Effector memory CD8-positive, alpha-beta T cell (primary cell): ENCODE measurements at regions not wholly inside any gene's neighbourhood (a gene's known extent, or its start where the extent isn't known, plus 50 kb on each side); places are given as distances from the start of the nearest gene placed in this dataset.
"Not testable (repeated sequence)": the region's sequence is repeated elsewhere in the genome, so short reads cannot be mapped to it uniquely, and the experiment has no call there.

Experiments
- ATAC-seq: fragments of 150-1000 bp; cut with Tn5 transposase; replicated peaks from 2 replicates; pipeline ENCODE4 v1.10.0; 2021; ENCODE audit warnings: mild to moderate bottlenecking, moderate library complexity
- DNase-seq, 3 experiments: peaks; one replicate each; pipeline ENCODE4 v3.0.0; 2021
- H3K27ac Mint-ChIP-seq, 2 donors: one replicate each; pipeline ENCODE4 v1.8.0; 2022; ENCODE audit warnings: mild to moderate bottlenecking in 2 of 2, mixed read lengths in 2 of 2, moderate library complexity in 2 of 2
- H3K27me3 Mint-ChIP-seq, 2 donors: one replicate each; pipeline ENCODE4 v1.8.0; 2022; ENCODE audit warnings: mixed read lengths in 2 of 2
- H3K36me3 Mint-ChIP-seq: one replicate; pipeline ENCODE4 v1.8.0; 2022; ENCODE audit warnings: mild to moderate bottlenecking, moderate library complexity, mixed read lengths; ENCODE audit not compliant: insufficient read depth
- H3K4me1 Mint-ChIP-seq, 2 donors: one replicate each; pipeline ENCODE4 v1.8.0; 2022; ENCODE audit warnings: low read depth in 2 of 2, mixed read lengths in 2 of 2
- H3K4me3 Mint-ChIP-seq, 2 donors: one replicate each; pipeline ENCODE4 v1.8.0; 2022; ENCODE audit warnings: mild to moderate bottlenecking in 2 of 2, mixed read lengths in 2 of 2, moderate library complexity in 2 of 2
- H3K9me3 Mint-ChIP-seq, 2 donors: one replicate each; pipeline ENCODE4 v1.8.0; 2022; ENCODE audit warnings: mixed read lengths in 2 of 2

GRCh38 chr10:125415964-125416363 lies 255.6 kb upstream of the CTBP2 start:
- ATAC-seq = no peak
- Mint-ChIP-seq H3K27me3 (peaks cover 0 to 14% of the 10 kb centered on the region in 2 donors), H3K4me1 (no peaks in the 10 kb centered on the region)

GRCh38 chr10:125415006-125415633 lies 254.8 kb upstream of the CTBP2 start:
- Mint-ChIP-seq H3K4me3 (no peak overlapping the region), H3K36me3 (no peaks in the 10 kb centered on the region), H3K27ac (no peak overlapping the region), H3K4me1 (no peaks in the 10 kb centered on the region), H3K9me3 (no peaks in the 10 kb centered on the region), H3K27me3 (peaks cover 0 to 14% of the 10 kb centered on the region in 2 donors)
- DNase-seq = no peak
- ATAC-seq = no peak

More at GRCh38 chr10:125415964-125416363, 255.6 kb upstream of the CTBP2 start:
- Mint-ChIP-seq H3K36me3 (no peaks in the 10 kb centered on the region), H3K4me3 (no peak overlapping the region), H3K9me3 (no peaks in the 10 kb centered on the region), H3K27ac (no peak overlapping the region)
- no peak for DNase-seq

GRCh38 chr10:125411724-125412123 lies 251.4 kb upstream of the CTBP2 start:
- no peak for ATAC-seq
- peaks cover 11 to 26% of the 10 kb centered on the region in 2 donors for H3K27me3 Mint-ChIP-seq
- no peaks in the 10 kb centered on the region for H3K4me1 Mint-ChIP-seq
- no peak overlapping the region for H3K4me3 Mint-ChIP-seq
- DNase-seq = no peak
- no peaks in the 10 kb centered on the region for H3K36me3 Mint-ChIP-seq
- no peak overlapping the region for H3K27ac Mint-ChIP-seq
- peaks cover 4 to 8% of the 10 kb centered on the region in 2 donors for H3K9me3 Mint-ChIP-seq

- ATAC-seq (no peak), DNase-seq (no peak)
- peaks cover 21 to 26% of the 10 kb centered on the region in 2 donors for H3K27me3 Mint-ChIP-seq
- H3K4me3 Mint-ChIP-seq = no peak overlapping the region
- H3K9me3 Mint-ChIP-seq = peaks cover 7 to 8% of the 10 kb centered on the region in 2 donors
- no peaks in the 10 kb centered on the region for H3K36me3 Mint-ChIP-seq
- H3K27ac Mint-ChIP-seq = no peak overlapping the region
- no peaks in the 10 kb centered on the region for H3K4me1 Mint-ChIP-seq
These were observed 249.4 kb upstream of the CTBP2 start for GRCh38 chr10:125409756-125410155.

- Mint-ChIP-seq H3K4me3 (no peak overlapping the region), H3K27me3 (peaks cover 26 to 30% of the 10 kb centered on the region in 2 donors), H3K27ac (no peak overlapping the region), H3K36me3 (no peaks in the 10 kb centered on the region), H3K4me1 (no peaks in the 10 kb centered on the region), H3K9me3 (peaks cover 7 to 8% of the 10 kb centered on the region in 2 donors)
- no peak for ATAC-seq
- DNase-seq = no peak
These were observed 247.2 kb upstream of the CTBP2 start for GRCh38 chr10:125407557-125407956.

GRCh38 chr10:125407000-125407502 lies 246.7 kb upstream of the CTBP2 start:
- no peaks in the 10 kb centered on the region for H3K36me3 Mint-ChIP-seq
- no peak overlapping the region for H3K4me3 Mint-ChIP-seq
- H3K27me3 Mint-ChIP-seq = peaks cover 26 to 30% of the 10 kb centered on the region in 2 donors
- H3K27ac Mint-ChIP-seq = no peak overlapping the region
- ATAC-seq (no peak), DNase-seq (no peak)
- no peaks in the 10 kb centered on the region for H3K4me1 Mint-ChIP-seq
- peaks cover 7 to 8% of the 10 kb centered on the region in 2 donors for H3K9me3 Mint-ChIP-seq

GRCh38 chr10:125404902-125405301 lies 244.5 kb upstream of the CTBP2 start:
- H3K9me3 Mint-ChIP-seq, H3K27ac Mint-ChIP-seq, ATAC-seq, H3K4me1 Mint-ChIP-seq, H3K36me3 Mint-ChIP-seq, H3K4me3 Mint-ChIP-seq, DNase-seq: not testable (repeated sequence)
- H3K27me3 Mint-ChIP-seq = peaks cover 24 to 30% of the 10 kb centered on the region in 2 donors

GRCh38 chr10:125401462-125401861 lies 241.1 kb upstream of the CTBP2 start:
- DNase-seq (no peak), ATAC-seq (no peak)
- no peaks in the 10 kb centered on the region for H3K4me1 Mint-ChIP-seq
- H3K9me3 Mint-ChIP-seq = peaks cover 0 to 1% of the 10 kb centered on the region in 2 donors
- no peaks in the 10 kb centered on the region for H3K36me3 Mint-ChIP-seq
- peaks cover 0 to 22% of the 10 kb centered on the region in 2 donors for H3K27me3 Mint-ChIP-seq
- H3K27ac Mint-ChIP-seq = no peak overlapping the region
- no peak overlapping the region for H3K4me3 Mint-ChIP-seq

GRCh38 chr10:125399289-125399688 lies 238.9 kb upstream of the CTBP2 start:
- Mint-ChIP-seq H3K36me3 (no peaks in the 10 kb centered on the region), H3K4me3 (no peak overlapping the region)
- ATAC-seq = no peak

GRCh38 chr10:125398270-125398669 lies 237.9 kb upstream of the CTBP2 start:
- Mint-ChIP-seq H3K36me3 (no peaks in the 10 kb centered on the region), H3K4me1 (no peaks in the 10 kb centered on the region), H3K4me3 (no peak overlapping the region), H3K27me3 (peaks cover 9 to 16% of the 10 kb centered on the region in 2 donors), H3K9me3 (no peaks in the 10 kb centered on the region), H3K27ac (no peak overlapping the region)
- ATAC-seq (no peak), DNase-seq (no peak)

More at GRCh38 chr10:125399289-125399688, 238.9 kb upstream of the CTBP2 start:
- no peak for DNase-seq
- H3K9me3 Mint-ChIP-seq = no peaks in the 10 kb centered on the region
- peaks cover 3 to 19% of the 10 kb centered on the region in 2 donors for H3K27me3 Mint-ChIP-seq
- no peaks in the 10 kb centered on the region for H3K4me1 Mint-ChIP-seq
- H3K27ac Mint-ChIP-seq = no peak overlapping the region

GRCh38 chr10:125397608-125398007 lies 237.2 kb upstream of the CTBP2 start:
- Mint-ChIP-seq H3K27me3 (peaks cover 9 to 14% of the 10 kb centered on the region in 2 donors), H3K4me1 (no peaks in the 10 kb centered on the region), H3K9me3 (no peaks in the 10 kb centered on the region), H3K27ac (no peak overlapping the region), H3K4me3 (no peak overlapping the region), H3K36me3 (no peaks in the 10 kb centered on the region)
- ATAC-seq (no peak), DNase-seq (no peak)

- H3K4me1 Mint-ChIP-seq = no peaks in the 10 kb centered on the region
- H3K27me3 Mint-ChIP-seq = peaks cover 14 to 15% of the 10 kb centered on the region in 2 donors
- H3K36me3 Mint-ChIP-seq = no peaks in the 10 kb centered on the region
- no peak overlapping the region for H3K4me3 Mint-ChIP-seq
- no peak for ATAC-seq
- H3K9me3 Mint-ChIP-seq = no peaks in the 10 kb centered on the region
- DNase-seq = no peak
- no peak overlapping the region for H3K27ac Mint-ChIP-seq
These were observed 236.3 kb upstream of the CTBP2 start for GRCh38 chr10:125396676-125397075.

- ATAC-seq (no peak), DNase-seq (no peak)
- Mint-ChIP-seq H3K4me3 (no peak overlapping the region), H3K9me3 (peaks cover 3 to 6% of the 10 kb centered on the region in 2 donors), H3K4me1 (no peaks in the 10 kb centered on the region), H3K36me3 (no peaks in the 10 kb centered on the region), H3K27ac (no peak overlapping the region), H3K27me3 (peaks cover 8 to 15% of the 10 kb centered on the region in 2 donors)
These were observed 232.2 kb upstream of the CTBP2 start for GRCh38 chr10:125392609-125393008.

- Mint-ChIP-seq H3K27ac (no peak overlapping the region), H3K27me3 (peaks cover 8 to 15% of the 10 kb centered on the region in 2 donors), H3K4me1 (no peaks in the 10 kb centered on the region), H3K36me3 (no peaks in the 10 kb centered on the region), H3K9me3 (peaks cover 3 to 6% of the 10 kb centered on the region in 2 donors), H3K4me3 (no peak overlapping the region)
- DNase-seq = no peak
- ATAC-seq = no peak
These were observed 231.8 kb upstream of the CTBP2 start for GRCh38 chr10:125392154-125392553.
